ENCODE measurements at regions not wholly inside any gene's neighbourhood (a gene's known extent, or its start where the extent isn't known, plus 50 kb on each side); places are given as distances from the start of the nearest gene placed in this dataset.

- ATAC-seq = no peak
- in situ Hi-C loops (cut with HindIII; ENCODE audit: extremely low pct_ligation_motif_present, low pct_unique_long_range_greater_than_20kb) (no loop called here), intact Hi-C loops (cut with micrococcal nuclease; ENCODE audit: unreplicated experiment) (loop anchor here (10.0 kb wide), 2 partner anchors 1677 to 1947 kb away; no protein-coding TSS in a partner anchor)
- H3K4me1 ChIP-seq (ENCODE audit: insufficient read depth, low read length) = no peaks in the 10 kb centered on the region
- no peaks in the 10 kb centered on the region for H3K36me3 ChIP-seq (replicated peaks in 1 of 2; ENCODE audit: control insufficient read depth in 1 of 2, insufficient read depth in 2 of 2, low read length in 2 of 2)
- BruUV-seq (replicated peaks) = no TSS peak
- no peak overlapping the region for H2AFZ ChIP-seq (ENCODE audit: low read length)
- no peak for FAIRE-seq
- no peak for DNase-seq (ENCODE audit: low spot score)
- WGBS (ENCODE audit: low lambda C conversion rate) = 2% methylated on average over 4 of the region's 4 CpGs
- TF ChIP-seq ZNF576 (CRISPR knock-in tag; IDR thresholded peaks at IDR 0.05) (no peak), ZNF761 (CRISPR knock-in tag; conservative IDR thresholded peaks at IDR 0.05) (no peak), RELA (CRISPR knock-in tag; IDR thresholded peaks at IDR 0.05) (no peak), MYNN (CRISPR knock-in tag; IDR thresholded peaks at IDR 0.05; ENCODE audit: low read depth) (no peak), MXI1 (IDR thresholded peaks at IDR 0.05; ENCODE audit: borderline replicate concordance, low read depth, low read length) (no peak), ZNF329 (CRISPR knock-in tag; IDR thresholded peaks at IDR 0.05; ENCODE audit: low read depth) (no peak), MAF1 (CRISPR knock-in tag; IDR thresholded peaks at IDR 0.05; ENCODE audit: borderline replicate concordance) (no peak), MTF1 (CRISPR knock-in tag; IDR thresholded peaks at IDR 0.05) (no peak), NPAS2 (CRISPR knock-in tag; IDR thresholded peaks at IDR 0.05; ENCODE audit: borderline replicate concordance) (no peak), ATF1 (CRISPR knock-in tag; IDR thresholded peaks at IDR 0.05) (no peak), XBP1 (CRISPR knock-in tag; IDR thresholded peaks at IDR 0.05) (no peak)
- TF ChIP-seq, protein P1, sequence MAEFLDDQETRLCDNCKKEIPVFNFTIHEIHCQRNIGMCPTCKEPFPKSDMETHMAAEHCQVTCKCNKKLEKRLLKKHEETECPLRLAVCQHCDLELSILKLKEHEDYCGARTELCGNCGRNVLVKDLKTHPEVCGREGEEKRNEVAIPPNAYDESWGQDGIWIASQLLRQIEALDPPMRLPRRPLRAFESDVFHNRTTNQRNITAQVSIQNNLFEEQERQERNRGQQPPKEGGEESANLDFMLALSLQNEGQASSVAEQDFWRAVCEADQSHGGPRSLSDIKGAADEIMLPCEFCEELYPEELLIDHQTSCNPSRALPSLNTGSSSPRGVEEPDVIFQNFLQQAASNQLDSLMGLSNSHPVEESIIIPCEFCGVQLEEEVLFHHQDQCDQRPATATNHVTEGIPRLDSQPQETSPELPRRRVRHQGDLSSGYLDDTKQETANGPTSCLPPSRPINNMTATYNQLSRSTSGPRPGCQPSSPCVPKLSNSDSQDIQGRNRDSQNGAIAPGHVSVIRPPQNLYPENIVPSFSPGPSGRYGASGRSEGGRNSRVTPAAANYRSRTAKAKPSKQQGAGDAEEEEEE (CRISPR knock-in tag; IDR thresholded peaks at IDR 0.05; ENCODE audit: borderline replicate concordance) = no peak
- no peaks in the 10 kb centered on the region for H3K9me3 ChIP-seq (ENCODE audit: low read length)
- no peaks in the 10 kb centered on the region for H4K20me1 ChIP-seq (ENCODE audit: insufficient read depth, low read length)
- H3K9ac ChIP-seq (ENCODE audit: insufficient read depth, low read depth, low read length) = no peak overlapping the region
- H3K79me2 ChIP-seq (ENCODE audit: insufficient read depth, low read length) = no peaks in the 10 kb centered on the region
- H3K27ac ChIP-seq (ENCODE audit: extremely low read length, insufficient read depth, low read length) = no peak overlapping the region
- no peak overlapping the region for H3K4me3 ChIP-seq (replicated peaks in 1 of 3; ENCODE audit: insufficient read depth in 1 of 3, low read depth in 2 of 3, low read length in 3 of 3)
- H3K27me3 ChIP-seq (ENCODE audit: control insufficient read depth in 1 of 2, insufficient read depth in 2 of 2, low read length in 2 of 2) = no peaks in the 10 kb centered on the region; a peak in 1 of 5 replicates
- CTCF ChIA-PET (ENCODE audit: low intra/inter-chr PET ratio, low total read pairs) = no interaction called here
- POLR2A ChIA-PET = no interaction called here
- H3K4me2 ChIP-seq (ENCODE audit: low read depth, low read length) = no peak overlapping the region
Observed at GRCh38 chr15:46307746-46308145, 672.9 kb downstream of the SQOR start.
